Liver (tissue), 7 donors: ENCODE measurements at regions not wholly inside any gene's neighbourhood (a gene's known extent, or its start where the extent isn't known, plus 50 kb on each side); places are given as distances from the start of the nearest gene placed in this dataset.

Source experiments
- DNase-seq: peaks from one replicate; pipeline ENCODE4 v3.0.0-alpha.2; 2017; ENCODE audit warnings: low spot score
- H3K27ac ChIP-seq, 2 donors: one replicate each; pipeline ENCODE4 v1.7.0; 2013; ENCODE audit warnings: inconsistent platforms in 2 of 2, low read length in 2 of 2, control low read depth in 1 of 2, low read depth in 1 of 2, mild to moderate bottlenecking in 1 of 2
- H3K27me3 ChIP-seq, 4 donors: one replicate each; pipeline versions ENCODE4 v1.6.1 to v1.7.0; 2013; ENCODE audit warnings: low read length in 3 of 4, inconsistent platforms in 1 of 4, mild to moderate bottlenecking in 1 of 4, moderate library complexity in 1 of 4; ENCODE audit not compliant: control insufficient read depth in 4 of 4, insufficient read depth in 4 of 4
- H3K36me3 ChIP-seq, 4 donors: one replicate each; pipeline versions ENCODE4 v1.6.1 to v1.7.0; 2013; ENCODE audit warnings: low read length in 3 of 4, mild to moderate bottlenecking in 3 of 4, low read depth in 1 of 4, moderate library complexity in 1 of 4; ENCODE audit not compliant: control insufficient read depth in 4 of 4, insufficient read depth in 3 of 4
- H3K4me1 ChIP-seq, 4 donors: one replicate each; pipeline versions ENCODE4 v1.6.1 to v1.7.0; 2013; ENCODE audit warnings: low read length in 3 of 4, mild to moderate bottlenecking in 3 of 4, moderate library complexity in 1 of 4; ENCODE audit not compliant: control insufficient read depth in 4 of 4, insufficient read depth in 4 of 4
- H3K4me3 ChIP-seq, 3 donors: one replicate each; pipeline versions ENCODE4 v1.6.1 to v1.7.0; 2013; ENCODE audit warnings: low read length in 3 of 3, control low read depth in 1 of 3, low read depth in 1 of 3, mild to moderate bottlenecking in 1 of 3
- H3K9ac ChIP-seq, 2 donors: one replicate each; pipeline ENCODE4 v1.7.0; 2013; ENCODE audit warnings: low read length in 2 of 2, mild to moderate bottlenecking in 2 of 2, moderate library complexity in 2 of 2, control low read depth in 1 of 2, low read depth in 1 of 2
- H3K9me3 ChIP-seq, 4 donors: one replicate each; pipeline versions ENCODE4 v1.6.1 to v1.7.0; 2013; ENCODE audit warnings: low read length in 3 of 4; ENCODE audit not compliant: control insufficient read depth in 4 of 4
- ATF3 ChIP-seq: IDR thresholded peaks from 2 replicates; pipeline ENCODE4 v1.6.1; 2016; ENCODE audit warnings: antibody characterized with exemption
- EGR1 ChIP-seq, 2 donors: IDR thresholded peaks; 2 replicates each; pipeline ENCODE4 v1.6.1; 2016 to 2018; ENCODE audit warnings: antibody characterized with exemption in 2 of 2, low read depth in 2 of 2
- FOXA1 ChIP-seq: IDR thresholded peaks from 2 replicates; pipeline ENCODE4 v1.6.1; 2016; ENCODE audit warnings: antibody characterized with exemption
- HNF4A ChIP-seq, 2 donors: conservative IDR thresholded peaks; 2 replicates each; pipeline ENCODE4 v1.6.1; 2016; ENCODE audit warnings: antibody characterized with exemption in 2 of 2, mild to moderate bottlenecking in 2 of 2
- HNF4G ChIP-seq: IDR thresholded peaks from 2 replicates; pipeline ENCODE4 v1.6.1; 2016; ENCODE audit warnings: antibody characterized with exemption
- JUND ChIP-seq, 2 donors: IDR thresholded peaks; 2 replicates each; pipeline ENCODE4 v1.6.1; 2016; ENCODE audit warnings: antibody characterized with exemption in 2 of 2
- MAX ChIP-seq: IDR thresholded peaks from 2 replicates; pipeline ENCODE4 v1.6.1; 2016; ENCODE audit warnings: antibody characterized with exemption
- NR2F2 ChIP-seq: IDR thresholded peaks from 2 replicates; pipeline ENCODE4 v1.6.1; 2016; ENCODE audit warnings: antibody characterized with exemption
- RAD21 ChIP-seq, 2 donors: IDR thresholded peaks; 2 replicates each; pipeline ENCODE4 v1.6.1; 2016; ENCODE audit warnings: antibody characterized with exemption in 2 of 2, mild to moderate bottlenecking in 2 of 2
- RXRA ChIP-seq, 2 donors: IDR thresholded peaks; 2 replicates each; pipeline ENCODE4 v1.6.1; 2017 to 2018; ENCODE audit warnings: antibody characterized with exemption in 2 of 2, mild to moderate bottlenecking in 1 of 2
- SP1 ChIP-seq: IDR thresholded peaks from 2 replicates; pipeline ENCODE4 v1.6.1; 2018; ENCODE audit warnings: antibody characterized with exemption, mild to moderate bottlenecking
- TAF1 ChIP-seq: conservative IDR thresholded peaks from 2 replicates; pipeline ENCODE4 v1.6.1; 2016; ENCODE audit warnings: antibody characterized with exemption, mild to moderate bottlenecking
- YY1 ChIP-seq: IDR thresholded peaks from 2 replicates; pipeline ENCODE4 v1.6.1; 2016; ENCODE audit warnings: antibody characterized with exemption, mild to moderate bottlenecking
- WGBS: extraction: QIAGEN DNeasy Blood & Tissue Kit; methylation state at CpG from one replicate; pipeline ENCODE4 v1.1.7; 2013; 5-methylcytosine and 5-hydroxymethylcytosine counted together
- TF ChIP-seq, protein P1 (sequence below): IDR thresholded peaks from 2 replicates; pipeline ENCODE4 v1.6.1; 2016; ENCODE audit warnings: antibody characterized with exemption
- TF ChIP-seq, protein P2 (sequence below): IDR thresholded peaks from 2 replicates; pipeline ENCODE4 v1.6.1; 2016; ENCODE audit warnings: antibody characterized with exemption, mild to moderate bottlenecking
- donor health status: healthy.
- donor health status: healthy.
- donor health status: healthy.
- donor health status: healthy.

DNA sequence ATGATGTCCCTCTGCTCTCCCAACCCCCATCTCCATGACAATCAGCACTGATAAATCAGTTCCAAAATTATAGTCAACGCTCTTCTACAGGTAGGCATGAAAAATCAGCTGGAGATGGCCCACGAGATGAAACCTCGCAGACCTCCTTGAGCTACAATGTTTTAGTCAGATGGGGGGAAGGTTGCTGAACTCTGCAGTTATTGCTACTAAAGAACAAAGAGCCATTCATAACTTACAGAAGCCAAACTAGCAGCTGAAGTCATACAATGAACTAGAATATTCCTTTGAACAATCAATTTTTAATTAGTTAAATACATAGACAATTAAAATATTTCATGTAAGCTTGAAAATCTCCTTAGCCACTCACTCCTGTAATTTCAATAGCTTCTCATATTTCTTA lies 179.2 kb downstream of the NHLRC3 start:
- no peak for DNase-seq
- Histone ChIP-seq H3K9ac (no peak overlapping the region), H3K27me3 (no peaks in the 10 kb centered on the region), H3K4me1 (no peaks in the 10 kb centered on the region), H3K36me3 (no peaks in the 10 kb centered on the region), H3K4me3 (no peak overlapping the region), H3K27ac (no peak overlapping the region), H3K9me3 (no peaks in the 10 kb centered on the region)
- TF ChIP-seq FOXA1 (no peak), EGR1 (IDR thresholded peaks at IDR 0.05; ENCODE audit: low read depth in 2 of 2) (no peak), NR2F2 (no peak), MAX (no peak), HNF4A (conservative IDR thresholded peaks at IDR 0.05) (no peak), HNF4G (no peak), YY1 (no peak), RXRA (IDR thresholded peaks at IDR 0.05) (no peak), TAF1 (no peak), JUND (IDR thresholded peaks at IDR 0.05) (no peak)
- TF ChIP-seq, protein P1, sequence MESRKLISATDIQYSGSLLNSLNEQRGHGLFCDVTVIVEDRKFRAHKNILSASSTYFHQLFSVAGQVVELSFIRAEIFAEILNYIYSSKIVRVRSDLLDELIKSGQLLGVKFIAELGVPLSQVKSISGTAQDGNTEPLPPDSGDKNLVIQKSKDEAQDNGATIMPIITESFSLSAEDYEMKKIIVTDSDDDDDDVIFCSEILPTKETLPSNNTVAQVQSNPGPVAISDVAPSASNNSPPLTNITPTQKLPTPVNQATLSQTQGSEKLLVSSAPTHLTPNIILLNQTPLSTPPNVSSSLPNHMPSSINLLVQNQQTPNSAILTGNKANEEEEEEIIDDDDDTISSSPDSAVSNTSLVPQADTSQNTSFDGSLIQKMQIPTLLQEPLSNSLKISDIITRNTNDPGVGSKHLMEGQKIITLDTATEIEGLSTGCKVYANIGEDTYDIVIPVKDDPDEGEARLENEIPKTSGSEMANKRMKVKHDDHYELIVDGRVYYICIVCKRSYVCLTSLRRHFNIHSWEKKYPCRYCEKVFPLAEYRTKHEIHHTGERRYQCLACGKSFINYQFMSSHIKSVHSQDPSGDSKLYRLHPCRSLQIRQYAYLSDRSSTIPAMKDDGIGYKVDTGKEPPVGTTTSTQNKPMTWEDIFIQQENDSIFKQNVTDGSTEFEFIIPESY, result no peak
- TF ChIP-seq, protein P2, sequence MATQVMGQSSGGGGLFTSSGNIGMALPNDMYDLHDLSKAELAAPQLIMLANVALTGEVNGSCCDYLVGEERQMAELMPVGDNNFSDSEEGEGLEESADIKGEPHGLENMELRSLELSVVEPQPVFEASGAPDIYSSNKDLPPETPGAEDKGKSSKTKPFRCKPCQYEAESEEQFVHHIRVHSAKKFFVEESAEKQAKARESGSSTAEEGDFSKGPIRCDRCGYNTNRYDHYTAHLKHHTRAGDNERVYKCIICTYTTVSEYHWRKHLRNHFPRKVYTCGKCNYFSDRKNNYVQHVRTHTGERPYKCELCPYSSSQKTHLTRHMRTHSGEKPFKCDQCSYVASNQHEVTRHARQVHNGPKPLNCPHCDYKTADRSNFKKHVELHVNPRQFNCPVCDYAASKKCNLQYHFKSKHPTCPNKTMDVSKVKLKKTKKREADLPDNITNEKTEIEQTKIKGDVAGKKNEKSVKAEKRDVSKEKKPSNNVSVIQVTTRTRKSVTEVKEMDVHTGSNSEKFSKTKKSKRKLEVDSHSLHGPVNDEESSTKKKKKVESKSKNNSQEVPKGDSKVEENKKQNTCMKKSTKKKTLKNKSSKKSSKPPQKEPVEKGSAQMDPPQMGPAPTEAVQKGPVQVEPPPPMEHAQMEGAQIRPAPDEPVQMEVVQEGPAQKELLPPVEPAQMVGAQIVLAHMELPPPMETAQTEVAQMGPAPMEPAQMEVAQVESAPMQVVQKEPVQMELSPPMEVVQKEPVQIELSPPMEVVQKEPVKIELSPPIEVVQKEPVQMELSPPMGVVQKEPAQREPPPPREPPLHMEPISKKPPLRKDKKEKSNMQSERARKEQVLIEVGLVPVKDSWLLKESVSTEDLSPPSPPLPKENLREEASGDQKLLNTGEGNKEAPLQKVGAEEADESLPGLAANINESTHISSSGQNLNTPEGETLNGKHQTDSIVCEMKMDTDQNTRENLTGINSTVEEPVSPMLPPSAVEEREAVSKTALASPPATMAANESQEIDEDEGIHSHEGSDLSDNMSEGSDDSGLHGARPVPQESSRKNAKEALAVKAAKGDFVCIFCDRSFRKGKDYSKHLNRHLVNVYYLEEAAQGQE, result no peak
- WGBS, result 86% methylated on average over 3 of the region's 3 CpGs

- 70% methylated on average over 5 of the region's 5 CpGs for WGBS
- no peak overlapping the region for H3K4me3 ChIP-seq
These were observed 186.5 kb downstream of the NHLRC3 start for GRCh38 chr13:39224671-39225240.

GRCh38 chr13:39225860-39226259 lies 187.6 kb downstream of the NHLRC3 start:
- no peak overlapping the region for H3K4me3 ChIP-seq
- no peaks in the 10 kb centered on the region for H3K27me3 ChIP-seq
- no peaks in the 10 kb centered on the region for H3K9me3 ChIP-seq
- TF ChIP-seq TAF1, result no peak
- no peak for TF ChIP-seq JUND (IDR thresholded peaks at IDR 0.05)
- no peak for TF ChIP-seq ATF3
- TF ChIP-seq HNF4G, result no peak
- TF ChIP-seq SP1, result no peak
- TF ChIP-seq RAD21 (IDR thresholded peaks at IDR 0.05), result no peak
- H3K4me1 ChIP-seq, result no peaks in the 10 kb centered on the region
- 87% methylated on average over 4 of the region's 4 CpGs for WGBS
- no peak overlapping the region for H3K9ac ChIP-seq
- no peaks in the 10 kb centered on the region for H3K36me3 ChIP-seq
- no peak for DNase-seq
- no peak overlapping the region for H3K27ac ChIP-seq

More at GRCh38 chr13:39224671-39225240, 186.5 kb downstream of the NHLRC3 start:
- H3K27me3 ChIP-seq, result no peaks in the 10 kb centered on the region
- DNase-seq, result no peak
- TF ChIP-seq ATF3, result no peak
- H3K36me3 ChIP-seq, result no peaks in the 10 kb centered on the region
- H3K9me3 ChIP-seq, result no peaks in the 10 kb centered on the region
- no peak overlapping the region for H3K9ac ChIP-seq
- H3K27ac ChIP-seq, result no peak overlapping the region
- H3K4me1 ChIP-seq, result no peaks in the 10 kb centered on the region
